ENCODE measurements at regions not wholly inside any gene's neighbourhood (a gene's known extent, or its start where the extent isn't known, plus 50 kb on each side); places are given as distances from the start of the nearest gene placed in this dataset.

GRCh38 chr3:107077391-107077790, 299.8 kb upstream of the CCDC54 start:
- Histone ChIP-seq H3K36me3 (no peaks in the 10 kb centered on the region), H3K9me3 (ENCODE audit: severe bottlenecking) (peaks cover 3% of the 10 kb centered on the region), H3K27me3 (ENCODE audit: insufficient read depth, low read depth, severe bottlenecking) (no peaks in the 10 kb centered on the region), H3K4me3 (ENCODE audit: low read depth, low read length) (no peak overlapping the region), H3K27ac (no peak overlapping the region)
- no peak for TF ChIP-seq CTCF (IDR thresholded peaks at IDR 0.05; ENCODE audit: low read depth, low read length)
- DNase-seq: no peak

GRCh38 chr3:107082527-107082926, 294.7 kb upstream of the CCDC54 start:
- H3K27me3 ChIP-seq (ENCODE audit: insufficient read depth, low read depth, severe bottlenecking): no peaks in the 10 kb centered on the region
- H3K9me3 ChIP-seq (ENCODE audit: severe bottlenecking): no peaks in the 10 kb centered on the region
- no peak overlapping the region for H3K27ac ChIP-seq
- no peak overlapping the region for H3K4me3 ChIP-seq (ENCODE audit: low read depth, low read length)
- no peak for DNase-seq
- no peak for TF ChIP-seq CTCF (IDR thresholded peaks at IDR 0.05; ENCODE audit: low read depth, low read length)
- H3K36me3 ChIP-seq: no peaks in the 10 kb centered on the region

GRCh38 chr3:107085261-107085660, 292.0 kb upstream of the CCDC54 start:
- Histone ChIP-seq H3K27ac (no peak overlapping the region), H3K27me3 (ENCODE audit: insufficient read depth, low read depth, severe bottlenecking) (no peaks in the 10 kb centered on the region), H3K9me3 (ENCODE audit: severe bottlenecking) (no peaks in the 10 kb centered on the region), H3K36me3 (no peaks in the 10 kb centered on the region), H3K4me3 (ENCODE audit: low read depth, low read length) (no peak overlapping the region)
- DNase-seq: no peak
- no peak for TF ChIP-seq CTCF (IDR thresholded peaks at IDR 0.05; ENCODE audit: low read depth, low read length)

GRCh38 chr3:107092121-107092520, 285.1 kb upstream of the CCDC54 start:
- no peak for DNase-seq
- H3K9me3 ChIP-seq (ENCODE audit: severe bottlenecking): no peaks in the 10 kb centered on the region
- no peaks in the 10 kb centered on the region for H3K36me3 ChIP-seq
- H3K27ac ChIP-seq: no peak overlapping the region
- TF ChIP-seq CTCF (IDR thresholded peaks at IDR 0.05; ENCODE audit: low read depth, low read length): no peak
- H3K27me3 ChIP-seq (ENCODE audit: insufficient read depth, low read depth, severe bottlenecking): no peaks in the 10 kb centered on the region
- no peak overlapping the region for H3K4me3 ChIP-seq (ENCODE audit: low read depth, low read length)

GRCh38 chr3:107098864-107099263, 278.4 kb upstream of the CCDC54 start:
- H3K36me3 ChIP-seq: no peaks in the 10 kb centered on the region
- no peak overlapping the region for H3K4me3 ChIP-seq (ENCODE audit: low read depth, low read length)
- DNase-seq: no peak
- no peak for TF ChIP-seq CTCF (IDR thresholded peaks at IDR 0.05; ENCODE audit: low read depth, low read length)
- no peaks in the 10 kb centered on the region for H3K9me3 ChIP-seq (ENCODE audit: severe bottlenecking)
- no peak overlapping the region for H3K27ac ChIP-seq
- H3K27me3 ChIP-seq (ENCODE audit: insufficient read depth, low read depth, severe bottlenecking): no peaks in the 10 kb centered on the region

GRCh38 chr3:107100137-107100536, 277.1 kb upstream of the CCDC54 start:
- no peak overlapping the region for H3K27ac ChIP-seq
- no peaks in the 10 kb centered on the region for H3K36me3 ChIP-seq
- no peaks in the 10 kb centered on the region for H3K27me3 ChIP-seq (ENCODE audit: insufficient read depth, low read depth, severe bottlenecking)
- no peak for TF ChIP-seq CTCF (IDR thresholded peaks at IDR 0.05; ENCODE audit: low read depth, low read length)
- no peak overlapping the region for H3K4me3 ChIP-seq (ENCODE audit: low read depth, low read length)
- no peak for DNase-seq
- no peaks in the 10 kb centered on the region for H3K9me3 ChIP-seq (ENCODE audit: severe bottlenecking)
